Adrenal gland (tissue), 5 donors: ENCODE measurements at regions not wholly inside any gene's neighbourhood (a gene's known extent, or its start where the extent isn't known, plus 50 kb on each side); places are given as distances from the start of the nearest gene placed in this dataset.

ENCODE experiments used
- CTCF ChIP-seq, 6 experiments: fragments of 450-650 bp in 4 of 6; fragments of 200-600 bp in 2 of 6; sonication (generic) in 1 of 6; IDR thresholded peaks; 1 replicate in 5 of 6; 2 replicates in 1 of 6; pipeline versions ENCODE4 v1.5.1 to v1.8.0; 2016 to 2021; ENCODE audit warnings: antibody characterized with exemption in 6 of 6, mild to moderate bottlenecking in 2 of 6, moderate library complexity in 1 of 6
- POLR2A ChIP-seq, 2 donors: fragments of 450-650 bp; IDR thresholded peaks; one replicate each; pipeline ENCODE4 v1.6.1; 2017; ENCODE audit warnings: antibody characterized with exemption in 2 of 2, mild to moderate bottlenecking in 2 of 2, moderate library complexity in 1 of 2
- donor health status: DM: no; HTN: no; CAD: no.

GRCh38 chr10:4051011-4051640, 266.1 kb upstream of the KLF6 start:
- no peak for TF ChIP-seq POLR2A (IDR thresholded peaks at IDR 0.05)
- no peak for TF ChIP-seq CTCF (IDR thresholded peaks at IDR 0.05)
